ENCODE measurements at regions not wholly inside any gene's neighbourhood (a gene's known extent, or its start where the extent isn't known, plus 50 kb on each side); places are given as distances from the start of the nearest gene placed in this dataset.

- Mint-ChIP-seq H3K4me3 (no peak overlapping the region), H3K4me1 (ENCODE audit: unreplicated experiment) (no peaks in the 10 kb centered on the region), H3K36me3 (no peaks in the 10 kb centered on the region), H3K27me3 (no peaks in the 10 kb centered on the region), H3K9me3 (no peaks in the 10 kb centered on the region), H3K27ac (no peak overlapping the region)
- no peak for DNase-seq (ENCODE audit: extremely low spot score, unreplicated experiment)
- no peak for TF ChIP-seq CTCF (conservative IDR thresholded peaks at IDR 0.05)
Observed at GRCh38 chr11:42593441-42593840, 718.4 kb upstream of the API5 start.

GRCh38 chr11:42595876-42596275 lies 715.9 kb upstream of the API5 start:
- no peak overlapping the region for H3K27ac Mint-ChIP-seq
- H3K9me3 Mint-ChIP-seq = no peaks in the 10 kb centered on the region
- no peak overlapping the region for H3K4me3 Mint-ChIP-seq
- H3K36me3 Mint-ChIP-seq = no peaks in the 10 kb centered on the region
- DNase-seq (ENCODE audit: extremely low spot score, unreplicated experiment) = no peak
- H3K27me3 Mint-ChIP-seq = no peaks in the 10 kb centered on the region
- no peaks in the 10 kb centered on the region for H3K4me1 Mint-ChIP-seq (ENCODE audit: unreplicated experiment)
- no peak for TF ChIP-seq CTCF (conservative IDR thresholded peaks at IDR 0.05)

GRCh38 chr11:42596576-42597145 lies 715.1 kb upstream of the API5 start:
- no peak overlapping the region for H3K4me3 Mint-ChIP-seq
- H3K27me3 Mint-ChIP-seq = no peaks in the 10 kb centered on the region
- H3K36me3 Mint-ChIP-seq = no peaks in the 10 kb centered on the region
- DNase-seq (ENCODE audit: extremely low spot score, unreplicated experiment) = no peak
- no peaks in the 10 kb centered on the region for H3K4me1 Mint-ChIP-seq (ENCODE audit: unreplicated experiment)
- H3K9me3 Mint-ChIP-seq = no peaks in the 10 kb centered on the region
- no peak for TF ChIP-seq CTCF (conservative IDR thresholded peaks at IDR 0.05)
- H3K27ac Mint-ChIP-seq = no peak overlapping the region

GRCh38 chr11:42598341-42598740 lies 713.5 kb upstream of the API5 start:
- DNase-seq (ENCODE audit: extremely low spot score, unreplicated experiment) = no peak
- no peaks in the 10 kb centered on the region for H3K4me1 Mint-ChIP-seq (ENCODE audit: unreplicated experiment)
- H3K9me3 Mint-ChIP-seq = no peaks in the 10 kb centered on the region
- H3K27ac Mint-ChIP-seq = no peak overlapping the region
- H3K27me3 Mint-ChIP-seq = no peaks in the 10 kb centered on the region
- H3K4me3 Mint-ChIP-seq = no peak overlapping the region
- TF ChIP-seq CTCF (conservative IDR thresholded peaks at IDR 0.05) = no peak
- H3K36me3 Mint-ChIP-seq = no peaks in the 10 kb centered on the region

GRCh38 chr11:42620796-42621195 lies 691.0 kb upstream of the API5 start:
- Mint-ChIP-seq H3K4me3 (no peak overlapping the region), H3K27me3 (peaks cover 2% of the 10 kb centered on the region), H3K4me1 (ENCODE audit: unreplicated experiment) (peaks cover 8% of the 10 kb centered on the region), H3K36me3 (no peaks in the 10 kb centered on the region), H3K27ac (no peak overlapping the region), H3K9me3 (no peaks in the 10 kb centered on the region)
- no peak for DNase-seq (ENCODE audit: extremely low spot score, unreplicated experiment)
- TF ChIP-seq CTCF (conservative IDR thresholded peaks at IDR 0.05) = no peak
